ENCODE measurements at regions not wholly inside any gene's neighbourhood (a gene's known extent, or its start where the extent isn't known, plus 50 kb on each side); places are given as distances from the start of the nearest gene placed in this dataset.

DNA sequence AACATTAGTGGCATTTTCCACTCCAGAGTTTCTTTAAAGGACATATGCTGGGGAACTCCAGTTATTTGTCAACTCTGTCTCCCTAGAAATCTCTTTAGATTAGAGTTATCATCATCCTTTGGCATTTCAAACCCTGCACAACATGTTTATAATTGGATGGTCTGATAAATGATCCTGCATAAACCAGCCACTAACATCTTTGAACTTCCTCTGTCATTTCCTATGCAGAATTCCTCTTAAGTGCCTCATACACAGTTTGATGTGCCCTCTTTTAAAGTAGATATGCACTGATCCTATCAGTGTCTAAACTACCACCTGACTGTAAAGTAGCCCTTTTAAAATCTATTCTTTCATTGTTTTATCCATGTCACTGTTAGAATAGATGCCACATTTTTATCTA is 306.3 kb upstream of the IRAK1BP1 start:
- TF ChIP-seq, protein P1, sequence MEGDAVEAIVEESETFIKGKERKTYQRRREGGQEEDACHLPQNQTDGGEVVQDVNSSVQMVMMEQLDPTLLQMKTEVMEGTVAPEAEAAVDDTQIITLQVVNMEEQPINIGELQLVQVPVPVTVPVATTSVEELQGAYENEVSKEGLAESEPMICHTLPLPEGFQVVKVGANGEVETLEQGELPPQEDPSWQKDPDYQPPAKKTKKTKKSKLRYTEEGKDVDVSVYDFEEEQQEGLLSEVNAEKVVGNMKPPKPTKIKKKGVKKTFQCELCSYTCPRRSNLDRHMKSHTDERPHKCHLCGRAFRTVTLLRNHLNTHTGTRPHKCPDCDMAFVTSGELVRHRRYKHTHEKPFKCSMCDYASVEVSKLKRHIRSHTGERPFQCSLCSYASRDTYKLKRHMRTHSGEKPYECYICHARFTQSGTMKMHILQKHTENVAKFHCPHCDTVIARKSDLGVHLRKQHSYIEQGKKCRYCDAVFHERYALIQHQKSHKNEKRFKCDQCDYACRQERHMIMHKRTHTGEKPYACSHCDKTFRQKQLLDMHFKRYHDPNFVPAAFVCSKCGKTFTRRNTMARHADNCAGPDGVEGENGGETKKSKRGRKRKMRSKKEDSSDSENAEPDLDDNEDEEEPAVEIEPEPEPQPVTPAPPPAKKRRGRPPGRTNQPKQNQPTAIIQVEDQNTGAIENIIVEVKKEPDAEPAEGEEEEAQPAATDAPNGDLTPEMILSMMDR (IDR thresholded peaks at IDR 0.05; ENCODE audit: insufficient read depth, low read length, missing control alignments): no peak
- DNase-seq (ENCODE audit: low read depth, low spot score): no peak
- CTCF ChIA-PET: no interaction called here
- H3K4me3 ChIP-seq (ENCODE audit: low read depth, low read length): no peak overlapping the region
- POLR2A ChIA-PET: no interaction called here

DNA sequence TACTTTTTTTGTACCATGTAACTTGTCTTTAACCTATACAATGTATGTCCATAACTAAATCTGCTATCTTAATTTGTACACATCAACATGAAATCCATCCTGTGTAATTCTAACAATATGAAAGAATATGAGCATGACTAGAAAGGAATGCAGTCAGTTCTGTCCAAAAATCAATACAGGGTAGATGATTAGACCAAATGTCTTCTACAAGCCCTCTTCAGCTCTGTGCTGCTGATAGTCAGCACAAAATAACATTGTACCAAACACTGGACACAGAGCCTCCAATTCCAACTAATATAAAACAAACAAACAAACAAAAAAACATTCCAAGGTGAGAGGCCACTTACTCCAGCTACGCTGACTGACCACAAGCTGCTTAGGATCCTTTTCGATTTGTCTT is 301.4 kb upstream of the IRAK1BP1 start:
- DNase-seq (ENCODE audit: low read depth, low spot score): no peak
- TF ChIP-seq, protein P1 (IDR thresholded peaks at IDR 0.05; ENCODE audit: insufficient read depth, low read length, missing control alignments): no peak
- no peak overlapping the region for H3K4me3 ChIP-seq (ENCODE audit: low read depth, low read length)
- CTCF ChIA-PET: no interaction called here
- POLR2A ChIA-PET: no interaction called here

DNA sequence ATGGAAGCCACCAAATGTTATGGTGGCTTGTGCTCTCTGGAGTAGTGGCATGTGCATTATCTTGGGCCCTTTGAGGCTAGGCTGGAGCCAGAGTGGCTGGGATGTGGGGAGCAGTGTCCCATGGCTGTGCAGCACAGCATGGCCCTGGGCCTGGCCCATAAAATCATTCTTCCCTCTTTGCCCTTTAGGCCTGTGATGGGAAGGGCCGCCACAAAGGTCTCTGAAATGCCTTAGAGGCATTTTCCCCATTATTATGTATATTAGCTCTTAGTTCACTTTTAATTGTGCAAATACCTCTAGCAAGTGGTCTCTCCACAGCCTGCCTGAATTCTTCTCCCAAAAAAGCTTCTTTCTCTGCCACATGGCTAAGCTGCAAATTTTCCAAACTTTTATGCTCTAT is 297.3 kb upstream of the IRAK1BP1 start:
- DNase-seq (ENCODE audit: low read depth, low spot score): no peak
- CTCF ChIA-PET: no interaction called here
- TF ChIP-seq, protein P1 (IDR thresholded peaks at IDR 0.05; ENCODE audit: insufficient read depth, low read length, missing control alignments): no peak
- POLR2A ChIA-PET: no interaction called here
- H3K4me3 ChIP-seq (ENCODE audit: low read depth, low read length): no peak overlapping the region

DNA sequence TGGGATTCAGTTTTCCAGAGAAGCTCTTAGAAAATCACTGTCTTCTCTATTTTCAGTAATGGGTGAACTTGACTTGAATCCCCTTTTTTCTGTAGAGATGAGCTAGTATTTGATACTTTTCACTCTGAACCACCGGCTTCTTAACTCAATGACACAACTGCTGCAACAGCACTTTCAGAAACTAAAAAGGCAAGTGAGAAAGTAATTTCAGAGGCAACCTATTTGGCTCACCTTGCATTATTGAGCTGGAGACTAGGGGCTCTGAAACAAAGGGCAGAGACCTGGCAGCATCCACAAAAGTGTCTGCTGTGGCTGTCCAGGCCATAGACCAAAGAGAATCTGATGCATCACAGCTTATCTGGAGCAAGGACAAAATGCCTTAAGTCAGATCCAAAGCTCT is 289.8 kb upstream of the IRAK1BP1 start:
- no peak overlapping the region for H3K4me3 ChIP-seq (ENCODE audit: low read depth, low read length)
- TF ChIP-seq, protein P1 (IDR thresholded peaks at IDR 0.05; ENCODE audit: insufficient read depth, low read length, missing control alignments): no peak
- ChIA-PET CTCF (no interaction called here), POLR2A (no interaction called here)
- no peak for DNase-seq (ENCODE audit: low read depth, low spot score)

DNA sequence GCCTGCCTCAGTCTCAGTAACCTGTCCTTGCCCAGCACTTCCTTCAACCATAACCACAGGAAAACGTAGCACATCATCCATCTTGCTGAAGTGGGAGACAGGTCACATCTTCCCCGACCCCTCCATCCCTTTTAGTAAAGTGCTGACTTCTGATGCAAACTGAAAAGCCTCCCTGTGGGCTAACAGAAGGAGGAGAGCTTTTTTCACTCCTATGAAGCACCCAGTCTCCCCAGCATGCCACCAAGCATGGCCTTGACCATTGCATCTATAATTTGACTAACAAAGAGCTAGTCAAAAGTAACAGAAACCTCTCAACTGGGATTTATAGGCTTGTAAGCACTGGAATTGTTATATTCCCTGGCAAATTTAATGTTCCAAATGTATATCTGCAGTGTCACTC is 288.9 kb upstream of the IRAK1BP1 start:
- DNase-seq (ENCODE audit: low read depth, low spot score): no peak
- POLR2A ChIA-PET: no interaction called here
- TF ChIP-seq, protein P1 (IDR thresholded peaks at IDR 0.05; ENCODE audit: insufficient read depth, low read length, missing control alignments): no peak
- H3K4me3 ChIP-seq (ENCODE audit: low read depth, low read length): no peak overlapping the region
- CTCF ChIA-PET: interaction anchor here (1.2 to 1.5 kb wide), 2 partner anchors 13 to 26 kb away, joined by 3 read pairs; no protein-coding TSS in a partner anchor

DNA sequence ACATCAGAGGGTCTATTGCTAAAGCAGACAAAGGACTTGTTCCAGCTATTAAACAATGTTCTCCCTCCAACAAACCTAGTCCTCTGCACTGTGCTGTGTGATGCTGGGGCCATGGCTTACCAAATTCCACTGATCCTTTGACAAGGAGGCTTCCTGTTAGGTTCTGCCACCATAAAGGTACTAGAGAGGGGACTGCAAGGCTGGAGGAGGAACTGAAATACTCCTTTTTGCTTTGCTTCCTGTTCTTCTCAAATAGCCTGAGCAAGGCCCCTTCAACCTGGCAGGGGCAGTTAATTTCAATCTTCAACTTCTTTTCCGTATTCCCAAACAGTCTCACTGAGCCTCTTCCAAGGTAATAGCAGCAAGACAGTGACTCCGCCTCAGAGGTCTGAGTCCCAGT is 286.4 kb upstream of the IRAK1BP1 start:
- TF ChIP-seq, protein P1 (IDR thresholded peaks at IDR 0.05; ENCODE audit: insufficient read depth, low read length, missing control alignments): no peak
- POLR2A ChIA-PET: no interaction called here
- no peak for DNase-seq (ENCODE audit: low read depth, low spot score)
- CTCF ChIA-PET: interaction anchor here (1.3 kb wide), 1 partner anchor 9 kb away, joined by 6 read pairs; no protein-coding TSS in a partner anchor
- H3K4me3 ChIP-seq (ENCODE audit: low read depth, low read length): no peak overlapping the region

All from AG04449 (cell line).